Breast epithelium (tissue), 4 donors: ENCODE measurements at regions not wholly inside any gene's neighbourhood (a gene's known extent, or its start where the extent isn't known, plus 50 kb on each side); places are given as distances from the start of the nearest gene placed in this dataset.

ENCODE experiments used
- DNase-seq, 2 donors: peaks; one replicate each; pipeline ENCODE4 v3.0.0-alpha.2; 2019; ENCODE audit warnings: low spot score in 2 of 2
- H3K27ac ChIP-seq, 2 donors: fragments of 200-600 bp; sonication (generic) in 1 of 2; one replicate each; pipeline ENCODE4 v1.5.1; 2016 to 2019; ENCODE audit warnings: mild to moderate bottlenecking in 1 of 2
- H3K27me3 ChIP-seq, 2 donors: fragments of 200-600 bp; sonication (generic) in 1 of 2; one replicate each; pipeline versions ENCODE4 v1.5.1 to v1.6.0; 2017 to 2019; ENCODE audit warnings: control low read depth in 1 of 2, mild to moderate bottlenecking in 1 of 2
- H3K36me3 ChIP-seq: fragments of 200-600 bp; one replicate; pipeline ENCODE4 v1.5.1; 2019
- H3K4me1 ChIP-seq, 2 donors: fragments of 200-600 bp; sonication (generic); one replicate each; pipeline ENCODE4 v1.5.1; 2016 to 2019; ENCODE audit warnings: control low read depth in 1 of 2
- H3K4me3 ChIP-seq, 3 donors: fragments of 200-600 bp; sonication (generic); 1 replicate in 2 of 3; 2 replicates in 1 of 3; pipeline ENCODE4 v1.5.1; 2016 to 2019; ENCODE audit warnings: mild to moderate bottlenecking in 3 of 3, moderate library complexity in 2 of 3
- H3K9me3 ChIP-seq, 2 donors: fragments of 200-600 bp; sonication (generic) in 1 of 2; one replicate each; pipeline ENCODE4 v1.5.1; 2016 to 2019; ENCODE audit warnings: control low read depth in 1 of 2
- POLR2A ChIP-seq: fragments of 450-650 bp; IDR thresholded peaks from one replicate; pipeline ENCODE4 v1.6.1; 2016; ENCODE audit warnings: antibody characterized with exemption, mild to moderate bottlenecking, moderate library complexity
- POLR2AphosphoS5 ChIP-seq, 3 donors: sonication (generic); formaldehyde crosslinking; IDR thresholded peaks; one replicate each; pipeline ENCODE4 v1.6.1; 2017; ENCODE audit warnings: antibody characterized with exemption in 3 of 3
- intact Hi-C: fragments of 100-400 bp; cut with DNase I; formaldehyde crosslinking; loops from one replicate; pipeline ENCODE4 v1.15.1; 2023; ENCODE audit warnings: low total_unique reads
- TF ChIP-seq, protein P1 (sequence below), 3 donors: fragments of 450-650 bp; IDR thresholded peaks; one replicate each; pipeline ENCODE4 v1.5.1; 2016 to 2017; ENCODE audit warnings: antibody characterized with exemption in 3 of 3, mild to moderate bottlenecking in 3 of 3, moderate library complexity in 3 of 3

DNA sequence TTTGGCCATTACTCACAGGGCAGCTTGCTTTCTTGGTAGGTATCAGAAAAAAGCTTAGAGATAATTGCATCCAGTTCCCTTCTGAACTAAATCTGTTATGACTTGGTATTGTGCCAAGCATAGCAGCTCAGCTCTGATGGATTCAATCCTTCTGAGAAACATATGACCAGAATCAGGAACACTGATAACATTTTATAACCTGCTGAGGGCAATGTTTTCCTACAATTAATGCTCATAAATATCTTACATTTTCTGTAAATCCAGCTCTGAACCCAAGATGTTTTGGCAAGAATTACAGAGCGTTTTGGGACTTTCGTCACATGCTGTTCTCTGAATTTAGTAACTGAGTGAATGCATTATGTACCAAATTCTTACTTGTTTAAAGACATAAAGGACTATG is 167.8 kb downstream of the KIF20B start:
- H3K36me3 ChIP-seq: no peaks in the 10 kb centered on the region
- no peak overlapping the region for H3K4me3 ChIP-seq
- H3K27me3 ChIP-seq: no peaks in the 10 kb centered on the region
- H3K4me1 ChIP-seq: no peaks in the 10 kb centered on the region
- TF ChIP-seq POLR2AphosphoS5 (IDR thresholded peaks at IDR 0.05): no peak
- no peak for TF ChIP-seq POLR2A
- TF ChIP-seq, protein P1, sequence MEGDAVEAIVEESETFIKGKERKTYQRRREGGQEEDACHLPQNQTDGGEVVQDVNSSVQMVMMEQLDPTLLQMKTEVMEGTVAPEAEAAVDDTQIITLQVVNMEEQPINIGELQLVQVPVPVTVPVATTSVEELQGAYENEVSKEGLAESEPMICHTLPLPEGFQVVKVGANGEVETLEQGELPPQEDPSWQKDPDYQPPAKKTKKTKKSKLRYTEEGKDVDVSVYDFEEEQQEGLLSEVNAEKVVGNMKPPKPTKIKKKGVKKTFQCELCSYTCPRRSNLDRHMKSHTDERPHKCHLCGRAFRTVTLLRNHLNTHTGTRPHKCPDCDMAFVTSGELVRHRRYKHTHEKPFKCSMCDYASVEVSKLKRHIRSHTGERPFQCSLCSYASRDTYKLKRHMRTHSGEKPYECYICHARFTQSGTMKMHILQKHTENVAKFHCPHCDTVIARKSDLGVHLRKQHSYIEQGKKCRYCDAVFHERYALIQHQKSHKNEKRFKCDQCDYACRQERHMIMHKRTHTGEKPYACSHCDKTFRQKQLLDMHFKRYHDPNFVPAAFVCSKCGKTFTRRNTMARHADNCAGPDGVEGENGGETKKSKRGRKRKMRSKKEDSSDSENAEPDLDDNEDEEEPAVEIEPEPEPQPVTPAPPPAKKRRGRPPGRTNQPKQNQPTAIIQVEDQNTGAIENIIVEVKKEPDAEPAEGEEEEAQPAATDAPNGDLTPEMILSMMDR (IDR thresholded peaks at IDR 0.05): no peak
- no peaks in the 10 kb centered on the region for H3K9me3 ChIP-seq
- DNase-seq: no peak
- intact Hi-C loops: loop anchor here (2.0 kb wide), 1 partner anchor 26 kb away; no protein-coding TSS in a partner anchor
- no peak overlapping the region for H3K27ac ChIP-seq

DNA sequence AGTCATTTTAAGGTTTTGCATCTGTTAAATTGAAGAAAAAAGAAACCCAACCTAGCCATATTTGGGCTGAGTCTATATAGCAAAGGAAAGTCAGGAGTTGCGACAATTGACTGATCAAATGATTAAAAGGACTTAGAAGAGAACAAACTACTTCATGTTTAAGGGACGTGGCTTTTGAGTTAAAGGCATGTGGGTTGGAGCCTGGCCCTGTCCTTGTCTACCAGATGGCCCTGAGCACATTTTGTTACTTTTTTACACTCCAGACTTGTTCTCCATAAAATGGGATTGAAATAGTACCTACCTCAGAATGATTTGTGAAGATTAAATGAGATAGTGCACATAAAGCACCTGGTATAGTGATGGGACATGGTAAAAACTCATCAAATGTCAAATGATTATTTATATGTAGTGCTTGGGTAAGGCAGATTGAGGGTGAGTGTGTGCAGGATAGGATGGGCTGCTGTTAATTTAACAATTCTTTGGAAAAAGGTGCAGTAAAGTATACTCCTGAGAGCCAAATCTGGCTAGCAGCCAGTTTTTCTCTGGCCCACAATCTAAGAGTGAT is 168.3 kb downstream of the KIF20B start:
- intact Hi-C loops: loop anchor here (2.0 kb wide), 1 partner anchor 27 kb away; no protein-coding TSS in a partner anchor
- no peak for DNase-seq
- TF ChIP-seq POLR2AphosphoS5 (IDR thresholded peaks at IDR 0.05) (no peak), POLR2A (no peak)
- TF ChIP-seq, protein P1 (IDR thresholded peaks at IDR 0.05): no peak

DNA sequence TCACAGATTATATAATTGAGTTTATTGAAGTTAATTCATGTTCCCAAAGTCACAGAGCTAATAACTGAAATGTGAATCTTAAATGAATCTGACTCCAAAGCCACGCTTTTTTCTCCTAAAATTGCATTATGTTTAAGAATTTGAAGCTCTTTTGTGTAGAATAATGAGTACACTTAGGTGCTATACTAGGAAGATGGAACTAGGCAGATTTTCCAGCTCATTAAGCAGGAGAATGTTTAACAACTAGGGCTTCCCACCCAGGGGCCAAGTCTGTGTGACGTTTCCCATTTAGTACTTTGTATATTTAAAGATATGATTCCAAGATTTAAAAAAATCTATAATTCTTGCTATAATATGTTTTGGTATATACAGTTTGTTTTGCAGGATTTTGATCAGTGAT is 169.5 kb downstream of the KIF20B start:
- TF ChIP-seq, protein P1 (IDR thresholded peaks at IDR 0.05): no peak
- intact Hi-C loops: no loop called here
- Histone ChIP-seq H3K27me3 (no peaks in the 10 kb centered on the region), H3K27ac (no peak overlapping the region), H3K4me1 (no peaks in the 10 kb centered on the region), H3K36me3 (no peaks in the 10 kb centered on the region), H3K4me3 (no peak overlapping the region), H3K9me3 (no peaks in the 10 kb centered on the region)
- DNase-seq: no peak

More for the DNA sequence above, 168.3 kb downstream of the KIF20B start:
- Histone ChIP-seq H3K27me3 (no peaks in the 10 kb centered on the region), H3K27ac (no peak overlapping the region), H3K4me1 (no peaks in the 10 kb centered on the region), H3K36me3 (no peaks in the 10 kb centered on the region), H3K4me3 (no peak overlapping the region), H3K9me3 (no peaks in the 10 kb centered on the region)

DNA sequence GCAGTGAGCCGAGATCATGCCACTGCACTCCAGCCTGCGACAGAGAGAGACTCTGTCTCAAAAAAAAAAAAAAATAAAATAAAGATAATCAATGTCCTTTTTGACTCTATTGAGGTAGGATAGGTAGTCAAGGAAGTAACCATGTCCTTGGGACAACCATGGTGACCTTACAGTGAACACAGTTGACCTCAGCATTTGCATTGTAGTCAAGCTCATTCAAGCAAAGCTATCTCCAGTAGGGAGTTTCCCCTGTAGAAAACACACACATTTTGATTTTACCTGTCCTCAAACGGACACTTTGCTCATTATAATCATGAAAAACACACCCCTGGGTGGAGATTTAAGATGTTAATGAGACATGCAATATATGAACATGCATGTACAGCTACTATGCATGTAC is 171.7 kb downstream of the KIF20B start:
- Histone ChIP-seq H3K4me3 (no peak overlapping the region), H3K27ac (no peak overlapping the region), H3K4me1 (no peaks in the 10 kb centered on the region), H3K36me3 (no peaks in the 10 kb centered on the region), H3K27me3 (no peaks in the 10 kb centered on the region), H3K9me3 (no peaks in the 10 kb centered on the region)
- intact Hi-C loops: no loop called here
- TF ChIP-seq POLR2AphosphoS5 (IDR thresholded peaks at IDR 0.05) (no peak), POLR2A (no peak)
- TF ChIP-seq, protein P1 (IDR thresholded peaks at IDR 0.05): no peak
- no peak for DNase-seq

DNA sequence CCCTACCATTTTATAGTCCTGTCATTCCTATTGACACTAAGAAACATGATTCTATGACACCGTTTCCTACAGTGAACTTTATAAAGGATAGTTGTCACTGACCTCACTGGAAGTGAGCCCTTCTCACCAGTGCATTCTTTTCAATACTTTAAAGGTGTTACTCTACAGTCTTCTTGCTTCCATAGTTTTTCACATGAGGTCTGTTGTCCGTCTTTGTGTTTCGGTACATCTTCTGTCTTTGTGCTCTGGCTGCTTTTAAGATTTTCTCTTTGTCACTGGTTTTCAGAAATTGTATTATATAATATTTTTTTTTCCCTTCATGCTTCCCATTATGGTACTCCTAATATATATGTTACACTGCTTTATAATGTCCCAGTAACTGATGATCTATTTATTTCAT is 174.2 kb downstream of the KIF20B start:
- TF ChIP-seq POLR2AphosphoS5 (IDR thresholded peaks at IDR 0.05) (no peak), POLR2A (no peak)
- TF ChIP-seq, protein P1 (IDR thresholded peaks at IDR 0.05): no peak
- H3K27me3 ChIP-seq: no peaks in the 10 kb centered on the region
- no peaks in the 10 kb centered on the region for H3K36me3 ChIP-seq
- no peaks in the 10 kb centered on the region for H3K4me1 ChIP-seq
- no peaks in the 10 kb centered on the region for H3K9me3 ChIP-seq
- DNase-seq: no peak
- H3K27ac ChIP-seq: no peak overlapping the region
- intact Hi-C loops: no loop called here
- H3K4me3 ChIP-seq: no peak overlapping the region
